ENCODE measurements at regions not wholly inside any gene's neighbourhood (a gene's known extent, or its start where the extent isn't known, plus 50 kb on each side); places are given as distances from the start of the nearest gene placed in this dataset.
A peak's percentile ranks its signal among the peaks of the same experiment; 100 is the strongest.

DNA sequence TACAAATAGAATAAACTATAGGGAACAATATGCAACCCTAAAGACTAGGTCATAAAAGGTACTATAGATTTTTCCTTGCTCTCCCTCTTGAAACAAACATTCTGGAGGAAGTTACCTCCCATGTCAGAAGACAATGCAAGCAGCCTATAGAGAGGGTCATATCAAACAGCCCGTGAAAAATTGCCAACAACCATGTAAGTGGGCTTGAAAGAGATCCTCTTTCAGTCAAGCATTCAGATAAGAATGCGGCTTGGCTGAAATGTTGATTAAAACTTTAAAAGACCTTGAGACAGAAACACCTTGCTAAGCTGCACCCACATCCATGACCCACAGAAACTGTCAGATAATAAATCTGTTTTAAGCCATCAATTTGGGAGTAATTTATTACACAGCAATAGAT, 526.6 kb upstream of the GHITM start:
- 62% methylated on average over 2 of the region's 2 CpGs for WGBS (ENCODE audit: insufficient coverage, low coverage, low lambda C conversion rate, missing lambda C conversion rate)
- ATAC-seq (no peak), DNase-seq (no peak)
- no peak for TF ChIP-seq POLR2A (IDR thresholded peaks at IDR 0.05)
- TF ChIP-seq, protein P1, sequence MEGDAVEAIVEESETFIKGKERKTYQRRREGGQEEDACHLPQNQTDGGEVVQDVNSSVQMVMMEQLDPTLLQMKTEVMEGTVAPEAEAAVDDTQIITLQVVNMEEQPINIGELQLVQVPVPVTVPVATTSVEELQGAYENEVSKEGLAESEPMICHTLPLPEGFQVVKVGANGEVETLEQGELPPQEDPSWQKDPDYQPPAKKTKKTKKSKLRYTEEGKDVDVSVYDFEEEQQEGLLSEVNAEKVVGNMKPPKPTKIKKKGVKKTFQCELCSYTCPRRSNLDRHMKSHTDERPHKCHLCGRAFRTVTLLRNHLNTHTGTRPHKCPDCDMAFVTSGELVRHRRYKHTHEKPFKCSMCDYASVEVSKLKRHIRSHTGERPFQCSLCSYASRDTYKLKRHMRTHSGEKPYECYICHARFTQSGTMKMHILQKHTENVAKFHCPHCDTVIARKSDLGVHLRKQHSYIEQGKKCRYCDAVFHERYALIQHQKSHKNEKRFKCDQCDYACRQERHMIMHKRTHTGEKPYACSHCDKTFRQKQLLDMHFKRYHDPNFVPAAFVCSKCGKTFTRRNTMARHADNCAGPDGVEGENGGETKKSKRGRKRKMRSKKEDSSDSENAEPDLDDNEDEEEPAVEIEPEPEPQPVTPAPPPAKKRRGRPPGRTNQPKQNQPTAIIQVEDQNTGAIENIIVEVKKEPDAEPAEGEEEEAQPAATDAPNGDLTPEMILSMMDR (IDR thresholded peaks at IDR 0.05), result no peak
- Histone ChIP-seq H3K4me3 (no peak overlapping the region), H3K27ac (no peak overlapping the region), H3K36me3 (no peaks in the 10 kb centered on the region), H3K9me3 (no peaks in the 10 kb centered on the region), H3K4me1 (peaks cover 0 to 2% (median 0%) of the 10 kb centered on the region in 4 donors), H3K27me3 (no peaks in the 10 kb centered on the region)
- intact Hi-C loops (cut with DNase I), result no loop called here

- peaks cover 0 to 8% (median 0%) of the 10 kb centered on the region in 4 donors for H3K4me1 ChIP-seq
- H3K4me3 ChIP-seq, result no peak overlapping the region
- no peaks in the 10 kb centered on the region for H3K27me3 ChIP-seq
- H3K9me3 ChIP-seq, result no peaks in the 10 kb centered on the region
- no peak overlapping the region for H3K27ac ChIP-seq
- ATAC-seq (no peak), DNase-seq (no peak)
- TF ChIP-seq, protein P1 (IDR thresholded peaks at IDR 0.05), result no peak
- no peak for TF ChIP-seq POLR2A (IDR thresholded peaks at IDR 0.05)
- 67% methylated on average over 1 of the region's 1 CpG for WGBS (ENCODE audit: insufficient coverage, low coverage, low lambda C conversion rate, missing lambda C conversion rate)
- H3K36me3 ChIP-seq, result no peaks in the 10 kb centered on the region
- intact Hi-C loops (cut with DNase I), result no loop called here
Measured at GRCh38 chr10:83617172-83617571, 522.1 kb upstream of the GHITM start.

GRCh38 chr10:83617692-83618545, 521.4 kb upstream of the GHITM start:
- 21% methylated on average over 5 of the region's 5 CpGs for WGBS (ENCODE audit: insufficient coverage, low coverage, low lambda C conversion rate, missing lambda C conversion rate)
- no peaks in the 10 kb centered on the region for H3K27me3 ChIP-seq
- H3K4me3 ChIP-seq, result no peak overlapping the region
- H3K4me1 ChIP-seq, result peaks cover 0 to 8% (median 0%) of the 10 kb centered on the region in 4 donors
- DNase-seq (no peak), ATAC-seq (peak; percentile 68 to 76 (median 73))
- H3K36me3 ChIP-seq, result no peaks in the 10 kb centered on the region
- TF ChIP-seq, protein P1 (IDR thresholded peaks at IDR 0.05), result no peak
- no peak for TF ChIP-seq POLR2A (IDR thresholded peaks at IDR 0.05)
- intact Hi-C loops (cut with DNase I), result no loop called here
- no peaks in the 10 kb centered on the region for H3K9me3 ChIP-seq
- H3K27ac ChIP-seq, result no peak overlapping the region

DNA sequence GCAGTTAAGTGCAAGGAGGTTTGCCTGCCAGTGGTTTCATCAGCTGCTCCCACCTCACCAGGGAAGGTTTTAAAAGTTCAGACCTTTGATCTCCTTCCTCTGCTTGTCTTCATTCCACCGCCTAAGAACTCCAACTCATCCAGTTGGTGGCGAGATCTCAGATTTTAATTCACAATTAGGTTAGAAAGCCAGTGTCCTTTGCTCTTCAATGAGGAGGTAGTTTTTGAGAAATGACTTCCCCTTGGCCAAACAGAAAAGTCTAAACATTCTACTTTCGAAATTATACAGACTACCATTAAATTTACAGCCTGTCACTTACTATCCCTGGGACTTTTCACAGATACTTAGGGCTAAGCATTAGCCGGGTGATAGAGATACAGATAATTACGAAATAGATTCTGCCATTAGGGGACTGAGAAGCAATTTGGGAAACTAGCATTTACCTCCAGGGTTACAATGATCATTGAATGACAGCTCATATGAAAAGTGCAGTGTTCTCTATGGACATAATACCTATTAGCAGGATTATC, 513.4 kb upstream of the GHITM start:
- Histone ChIP-seq H3K9me3 (no peaks in the 10 kb centered on the region), H3K36me3 (no peaks in the 10 kb centered on the region), H3K27me3 (no peaks in the 10 kb centered on the region), H3K27ac (no peak overlapping the region), H3K4me1 (no peaks in the 10 kb centered on the region), H3K4me3 (no peak overlapping the region)
- ATAC-seq (no peak), DNase-seq (no peak)
- WGBS (ENCODE audit: insufficient coverage, low coverage, low lambda C conversion rate, missing lambda C conversion rate), result 47% methylated on average over 5 of the region's 5 CpGs
- intact Hi-C loops (cut with DNase I), result no loop called here
- no peak for TF ChIP-seq POLR2A (IDR thresholded peaks at IDR 0.05)
- TF ChIP-seq, protein P1 (IDR thresholded peaks at IDR 0.05), result no peak
